GM18951 (cell line): ENCODE measurements at regions not wholly inside any gene's neighbourhood (a gene's known extent, or its start where the extent isn't known, plus 50 kb on each side); places are given as distances from the start of the nearest gene placed in this dataset.

Experiments
- POLR2A ChIP-seq: IDR thresholded peaks from 4 replicates; pipeline ENCODE4 v1.6.1; 2011; ENCODE audit warnings: mild to moderate bottlenecking; ENCODE audit not compliant: insufficient read length, insufficient read depth; ENCODE audit errors: extremely low read depth
- in situ Hi-C: fragments of 300-500 bp; cut with MboI; formaldehyde crosslinking; loops from one replicate; pipeline ENCODE4 v1.12.0; 2022; ENCODE audit warnings: low sequenced_read_pairs, mixed read lengths, inconsistent platforms; ENCODE audit not compliant: unreplicated experiment

DNA sequence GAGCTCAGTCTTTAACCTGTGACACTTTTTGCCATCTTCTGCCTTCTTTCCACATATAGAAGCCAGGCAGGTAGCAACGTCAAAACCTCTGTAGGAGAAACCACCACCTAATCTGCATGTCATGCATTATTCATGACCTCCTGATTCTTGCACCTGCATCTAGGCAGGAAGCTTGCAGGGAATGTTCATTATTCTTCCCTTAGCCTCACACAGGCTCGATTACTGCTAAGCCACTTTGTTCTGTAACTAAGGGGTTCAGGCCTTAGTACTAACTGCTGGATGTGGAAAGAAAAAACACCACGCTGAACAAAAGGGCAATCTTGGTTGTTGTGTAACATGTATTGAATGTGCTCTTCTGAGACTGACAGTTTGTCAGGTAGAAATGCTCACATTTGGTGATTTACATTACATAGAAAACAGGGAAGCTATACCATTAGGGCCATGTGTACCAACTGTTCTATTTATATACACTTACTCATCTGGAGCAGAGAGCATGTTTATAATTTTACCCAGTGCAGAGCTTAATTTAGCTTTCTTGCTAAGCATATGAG lies 366.9 kb downstream of the KLF12 start:
- TF ChIP-seq POLR2A: no peak
- in situ Hi-C loops: no loop called here

DNA sequence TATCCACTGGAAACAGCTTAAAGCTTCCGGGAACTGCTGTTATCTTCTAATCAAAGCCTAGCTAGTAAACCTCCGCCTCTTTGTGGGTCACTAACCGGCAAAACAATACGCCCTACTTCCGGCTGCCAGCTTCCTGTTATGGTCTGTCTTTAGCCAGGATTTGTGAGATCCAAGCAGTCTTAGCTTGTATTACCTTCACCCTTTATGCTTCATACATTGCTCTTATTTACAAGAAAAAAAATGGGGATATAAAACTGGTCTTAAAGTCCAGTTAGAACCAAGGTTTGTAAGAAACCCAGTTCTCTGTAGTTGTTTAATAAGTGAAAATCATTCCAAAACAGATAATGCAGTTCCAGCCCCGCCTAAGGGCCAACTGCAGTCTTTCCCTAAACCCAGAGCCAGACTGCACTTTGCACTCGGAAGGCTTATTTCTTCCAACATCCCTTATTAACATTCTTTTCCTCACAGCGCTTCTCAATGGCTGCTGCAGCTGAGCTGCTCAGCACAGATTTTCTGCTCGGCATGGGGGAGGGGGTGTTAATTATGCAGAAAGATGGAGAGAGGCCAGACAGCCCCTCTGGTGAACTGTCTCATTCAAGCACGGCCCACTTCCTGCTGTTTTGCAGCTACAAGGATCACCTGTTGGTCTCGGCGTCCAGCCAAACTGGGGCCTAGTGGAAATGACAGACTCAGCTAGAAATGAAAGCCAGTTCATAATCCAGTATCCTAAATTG lies 368.4 kb downstream of the KLF12 start:
- in situ Hi-C loops: no loop called here
- TF ChIP-seq POLR2A: no peak

DNA sequence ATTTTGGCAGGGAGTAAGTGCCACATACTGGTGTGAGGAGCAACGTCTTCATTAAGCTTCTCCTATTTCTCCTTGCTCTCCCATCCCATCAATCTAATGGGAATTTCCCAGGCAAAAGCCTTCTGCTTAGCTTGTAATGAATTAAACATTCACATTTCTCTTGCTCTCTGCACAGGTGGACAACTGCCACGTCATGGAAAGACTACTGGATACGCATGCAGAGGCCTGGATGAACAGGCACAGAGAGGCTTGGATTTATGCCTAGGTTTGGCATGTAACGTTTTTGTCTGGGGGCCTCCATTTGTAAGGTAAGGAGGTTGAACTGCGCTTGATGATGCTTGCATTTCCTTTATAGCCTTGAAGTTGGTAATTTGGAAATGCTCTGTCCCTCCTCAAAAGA lies 374.8 kb downstream of the KLF12 start:
- TF ChIP-seq POLR2A: no peak
- in situ Hi-C loops: loop anchor here (10.0 kb wide), 1 partner anchor 525 kb away; no protein-coding TSS in a partner anchor

DNA sequence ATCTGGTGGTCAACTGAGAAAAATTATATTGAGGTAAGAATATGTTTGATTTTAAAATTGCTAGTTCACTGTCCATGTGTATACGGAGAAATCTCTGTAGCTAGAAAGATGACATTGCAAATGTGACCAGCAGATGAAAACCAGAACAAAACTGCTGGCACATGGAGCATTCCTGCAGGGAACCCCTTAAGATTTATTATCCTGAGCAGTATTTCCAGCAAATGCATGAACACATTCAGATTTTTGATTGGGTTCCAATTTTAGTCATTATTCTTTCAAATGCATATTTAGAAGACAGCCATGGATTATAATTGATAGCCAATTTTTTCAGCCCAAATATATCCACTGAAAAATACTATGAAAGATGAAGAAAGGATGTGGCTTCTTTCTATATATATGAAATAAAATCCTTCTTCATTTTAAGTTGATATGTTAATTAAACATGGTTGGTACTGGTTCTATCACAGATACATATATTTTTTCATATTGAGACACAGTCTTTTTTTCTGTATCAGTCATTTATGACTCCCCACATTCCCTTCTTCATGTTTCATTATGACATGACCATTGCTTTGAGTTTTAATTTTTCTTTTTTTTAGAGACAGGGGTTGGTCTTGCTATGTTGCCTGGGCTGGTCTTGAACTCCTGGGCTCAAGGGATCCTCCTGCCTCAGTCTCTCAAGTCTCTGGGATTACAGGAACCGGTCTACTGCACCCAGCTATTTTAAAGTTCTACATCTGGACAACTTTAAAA lies 376.5 kb downstream of the KLF12 start:
- in situ Hi-C loops: loop anchor here (10.0 kb wide), 1 partner anchor 527 kb away; no protein-coding TSS in a partner anchor
- no peak for TF ChIP-seq POLR2A

DNA sequence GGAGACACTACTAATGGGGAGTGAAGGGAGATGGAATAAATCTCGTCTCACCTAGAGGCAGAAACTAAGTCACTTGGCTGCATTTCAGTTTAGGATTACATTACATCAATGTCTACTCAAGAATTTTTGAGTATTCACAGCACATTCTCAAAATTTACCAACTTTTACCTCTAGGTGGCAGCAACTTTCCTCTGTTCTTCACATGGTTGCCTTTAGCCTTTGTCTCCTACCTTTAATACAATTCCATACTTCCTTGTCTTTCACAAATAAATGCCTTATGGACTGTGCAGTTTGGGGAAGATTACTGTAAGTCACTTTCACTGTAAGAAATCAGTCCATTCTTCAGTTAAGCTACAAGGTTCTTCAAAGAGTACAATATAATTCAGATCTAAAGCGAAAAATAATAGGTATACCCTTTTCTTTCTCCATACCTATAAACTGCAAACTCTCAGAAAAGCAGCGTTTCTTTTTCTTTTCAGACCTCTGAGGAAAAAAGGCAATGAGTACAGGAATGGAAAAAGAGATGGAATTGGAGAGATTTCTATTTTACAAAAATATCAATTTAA lies 379.4 kb downstream of the KLF12 start:
- in situ Hi-C loops: loop anchor here (10.0 kb wide), 1 partner anchor 530 kb away; no protein-coding TSS in a partner anchor

DNA sequence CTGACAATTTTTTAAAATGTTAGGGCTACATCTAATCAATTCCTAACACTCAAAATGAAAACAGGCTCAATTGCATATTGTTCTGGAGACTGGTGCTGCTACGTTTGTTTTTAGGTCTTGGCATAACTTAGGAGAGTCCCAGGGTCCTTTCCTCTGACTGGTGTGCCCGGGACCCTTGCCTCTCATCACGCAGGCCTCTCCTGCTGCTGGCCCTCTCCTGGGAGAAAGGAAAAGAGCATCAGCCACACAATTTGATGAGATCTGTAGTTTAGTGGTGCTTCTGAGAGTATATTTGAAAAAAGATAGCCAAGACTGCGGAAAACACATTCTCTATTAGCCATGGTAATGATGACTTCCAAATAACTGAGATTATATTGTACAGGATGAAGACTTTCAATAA lies 380.0 kb downstream of the KLF12 start:
- in situ Hi-C loops: loop anchor here (10.0 kb wide), 1 partner anchor 531 kb away; no protein-coding TSS in a partner anchor
- no peak for TF ChIP-seq POLR2A

More for the DNA sequence above, 379.4 kb downstream of the KLF12 start:
- no peak for TF ChIP-seq POLR2A

DNA sequence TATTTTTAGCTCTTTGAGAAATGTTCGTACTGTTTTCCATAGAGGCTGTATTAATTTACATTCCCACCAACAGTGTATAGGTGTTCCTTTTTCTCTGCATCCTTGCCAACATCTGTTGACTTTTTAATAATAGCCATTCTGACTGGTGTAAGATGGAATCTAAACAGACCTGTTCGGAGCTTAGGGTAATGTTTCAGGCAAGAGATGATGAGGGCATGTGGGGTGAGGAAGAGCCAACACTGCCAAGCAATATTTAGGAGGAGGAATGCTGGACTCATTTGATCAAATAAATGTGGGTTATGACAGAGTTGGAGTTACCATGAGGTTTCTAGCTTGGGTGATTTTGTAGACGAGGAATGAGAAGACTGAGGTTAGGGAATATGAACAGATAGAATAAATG lies 382.9 kb downstream of the KLF12 start:
- in situ Hi-C loops: loop anchor here (10.0 kb wide), 1 partner anchor 534 kb away; no protein-coding TSS in a partner anchor
- no peak for TF ChIP-seq POLR2A

DNA sequence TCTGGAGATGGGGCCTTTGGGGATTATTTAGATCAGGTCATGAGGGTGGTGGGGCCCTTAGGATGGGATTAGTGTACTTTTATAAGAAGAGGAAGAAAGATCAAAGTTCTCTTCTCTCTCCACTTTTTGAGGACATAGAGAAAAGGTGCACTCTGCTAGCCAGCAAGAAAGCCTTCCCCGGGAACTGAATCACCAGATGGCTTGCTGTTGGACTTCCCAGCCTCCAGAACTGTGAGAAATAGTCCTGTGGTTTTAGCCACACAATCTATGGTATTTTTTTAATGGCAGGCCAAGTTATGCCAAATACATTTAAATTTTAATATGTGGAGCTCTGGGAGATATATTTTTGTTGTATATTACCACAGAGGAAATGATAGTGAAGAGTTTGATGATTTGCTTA lies 385.8 kb downstream of the KLF12 start:
- in situ Hi-C loops: no loop called here
- TF ChIP-seq POLR2A: no peak

DNA sequence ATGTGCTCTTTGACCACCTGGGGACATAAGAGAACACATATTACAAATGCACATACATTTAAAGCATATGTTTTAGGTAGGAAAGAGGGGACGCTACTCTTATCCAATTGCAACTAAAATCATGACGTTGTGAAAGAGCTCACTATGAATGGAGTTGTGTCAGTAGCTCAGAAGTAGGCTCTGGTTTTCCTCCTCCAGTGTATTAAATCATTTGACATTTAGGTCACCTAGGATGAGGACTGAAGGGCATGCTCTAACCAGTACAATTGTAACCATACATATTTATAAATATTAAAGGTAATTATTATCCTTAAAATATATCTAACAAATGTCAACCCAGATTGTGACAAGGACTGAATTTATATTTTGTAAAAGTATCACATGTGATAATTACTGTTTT lies 389.0 kb downstream of the KLF12 start:
- in situ Hi-C loops: no loop called here

DNA sequence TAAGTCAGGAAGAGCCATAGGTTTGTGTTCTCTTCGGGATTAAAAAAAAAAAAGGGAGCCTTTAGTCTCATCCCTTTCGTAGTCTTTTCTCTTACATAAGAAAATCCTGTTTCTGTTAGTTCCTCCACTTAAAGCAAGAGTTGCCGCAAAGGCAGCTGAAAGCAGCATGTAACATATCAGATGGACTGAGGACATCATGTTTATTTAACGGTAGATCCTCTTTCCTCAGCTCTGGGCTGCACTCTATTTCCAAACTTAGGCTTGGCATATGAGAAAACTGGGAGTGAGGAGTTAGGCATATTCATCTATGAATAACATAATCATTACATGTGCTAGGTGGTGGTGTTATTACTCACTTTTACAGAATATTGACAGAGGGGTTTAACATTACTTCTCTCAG lies 391.2 kb downstream of the KLF12 start:
- TF ChIP-seq POLR2A: no peak
- in situ Hi-C loops: no loop called here

More for the DNA sequence above, 389.0 kb downstream of the KLF12 start:
- no peak for TF ChIP-seq POLR2A

DNA sequence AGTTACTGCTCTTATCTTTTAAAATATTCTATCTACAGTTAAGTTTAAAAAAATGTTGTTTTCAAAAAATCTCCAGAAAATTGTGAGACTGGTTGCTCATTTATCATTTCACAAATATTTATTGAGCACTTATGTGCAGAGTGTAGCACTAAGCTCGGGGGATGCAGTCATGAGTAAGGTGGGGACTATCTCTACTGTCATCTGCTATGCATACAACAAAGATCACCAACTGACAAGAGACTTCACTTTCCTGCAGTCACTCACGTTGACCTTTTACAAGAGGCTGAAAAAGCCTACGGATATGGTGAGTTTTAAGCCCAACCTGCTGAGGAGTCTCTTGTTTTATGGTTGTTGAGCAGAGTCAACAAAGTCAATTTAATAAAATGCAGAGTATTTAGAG lies 392.5 kb downstream of the KLF12 start:
- in situ Hi-C loops: no loop called here
- TF ChIP-seq POLR2A: no peak

DNA sequence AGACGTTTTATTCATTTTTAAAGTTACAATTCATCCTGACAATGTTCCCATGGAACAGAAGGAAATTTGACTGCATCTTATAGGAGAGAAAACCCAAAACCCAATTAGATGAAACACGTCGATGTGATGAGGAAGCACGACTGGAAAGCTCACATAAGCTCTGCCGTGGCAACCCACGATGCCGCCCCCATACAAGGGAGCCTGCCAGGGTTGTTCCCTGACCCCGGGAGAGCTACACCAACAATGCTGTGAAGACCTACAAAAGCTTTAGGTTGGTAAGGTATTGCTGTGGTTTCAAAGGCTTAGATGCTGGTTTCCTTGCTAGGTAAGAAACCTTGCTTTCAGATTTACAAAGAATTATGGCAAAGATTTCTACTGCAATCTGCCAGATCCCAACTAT lies 393.1 kb downstream of the KLF12 start:
- in situ Hi-C loops: no loop called here
- TF ChIP-seq POLR2A: no peak

DNA sequence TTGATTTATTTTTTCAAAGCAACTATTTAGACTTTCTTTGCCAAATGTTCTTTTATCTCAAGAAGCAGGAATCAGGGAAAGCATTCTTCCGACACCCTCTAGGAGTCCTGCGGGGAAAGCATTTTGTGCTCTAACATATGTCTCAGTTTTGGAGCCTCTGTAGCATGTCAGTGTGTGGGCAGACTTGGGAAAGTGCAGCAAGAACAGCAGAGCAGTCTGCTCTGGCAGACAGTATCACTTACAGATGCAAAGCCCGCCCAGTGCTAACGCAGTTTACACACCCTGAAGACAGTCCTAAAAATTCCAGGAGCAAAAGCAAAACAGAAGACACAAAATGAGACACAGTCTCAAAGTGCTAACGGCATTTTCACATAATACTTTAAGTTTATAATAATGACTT lies 393.5 kb downstream of the KLF12 start:
- in situ Hi-C loops: no loop called here
- TF ChIP-seq POLR2A: no peak
